Type B pancreatic cell (in vitro differentiated cells): ENCODE measurements at regions not wholly inside any gene's neighbourhood (a gene's known extent, or its start where the extent isn't known, plus 50 kb on each side); places are given as distances from the start of the nearest gene placed in this dataset.

Experiments used
- DNase-seq: peaks from one replicate; pipeline ENCODE4 v3.0.0; 2021; ENCODE audit warnings: mixed read lengths; ENCODE audit not compliant: unreplicated experiment; ENCODE audit errors: extremely low spot score
- H3K27ac Mint-ChIP-seq: 2 replicates; pipeline ENCODE4 v1.8.0; 2021; ENCODE audit warnings: mild to moderate bottlenecking, mixed read lengths
- H3K27me3 Mint-ChIP-seq: 2 replicates; pipeline ENCODE4 v1.8.0; 2021; ENCODE audit warnings: mixed read lengths
- H3K36me3 Mint-ChIP-seq: 2 replicates; pipeline ENCODE4 v1.8.0; 2021; ENCODE audit warnings: mixed read lengths
- H3K4me1 Mint-ChIP-seq: one replicate; pipeline ENCODE4 v1.8.0; 2021; ENCODE audit warnings: mixed read lengths; ENCODE audit not compliant: unreplicated experiment
- H3K4me3 Mint-ChIP-seq: 2 replicates; pipeline ENCODE4 v1.8.0; 2021; ENCODE audit warnings: mild to moderate bottlenecking, mixed read lengths
- H3K9me3 Mint-ChIP-seq: 2 replicates; pipeline ENCODE4 v1.8.0; 2021; ENCODE audit warnings: mixed read lengths
- CTCF ChIP-seq: fragments of 200-600 bp; sonication (generic); conservative IDR thresholded peaks from 2 replicates; pipeline ENCODE4 v1.5.0; 2021; ENCODE audit warnings: antibody characterized with exemption, mild to moderate bottlenecking

GRCh38 chr4:77473509-77473908 lies 132.1 kb upstream of the CXCL13 start:
- Mint-ChIP-seq H3K4me3 (no peak overlapping the region), H3K36me3 (no peaks in the 10 kb centered on the region), H3K27me3 (peaks cover 30% of the 10 kb centered on the region), H3K9me3 (no peaks in the 10 kb centered on the region), H3K27ac (no peak overlapping the region), H3K4me1 (no peaks in the 10 kb centered on the region)
- peak; percentile 59 for TF ChIP-seq CTCF
- no peak for DNase-seq

- no peak for TF ChIP-seq CTCF
- Mint-ChIP-seq H3K4me1 (no peaks in the 10 kb centered on the region), H3K4me3 (no peak overlapping the region), H3K9me3 (no peaks in the 10 kb centered on the region), H3K27me3 (peaks cover 39% of the 10 kb centered on the region), H3K36me3 (no peaks in the 10 kb centered on the region), H3K27ac (no peak overlapping the region)
- DNase-seq = no peak
Measured at GRCh38 chr4:77481856-77482255, 123.8 kb upstream of the CXCL13 start.

GRCh38 chr4:77488882-77489281 lies 116.7 kb upstream of the CXCL13 start:
- Mint-ChIP-seq H3K36me3 (no peaks in the 10 kb centered on the region), H3K9me3 (no peaks in the 10 kb centered on the region), H3K27ac (no peak overlapping the region), H3K4me3 (no peak overlapping the region), H3K27me3 (peaks cover 32% of the 10 kb centered on the region), H3K4me1 (no peaks in the 10 kb centered on the region)
- no peak for DNase-seq
- no peak for TF ChIP-seq CTCF

GRCh38 chr4:77493120-77493752 lies 112.4 kb upstream of the CXCL13 start:
- peaks cover 27% of the 10 kb centered on the region for H3K27me3 Mint-ChIP-seq
- DNase-seq = no peak
- no peaks in the 10 kb centered on the region for H3K4me1 Mint-ChIP-seq
- H3K9me3 Mint-ChIP-seq = no peaks in the 10 kb centered on the region
- no peaks in the 10 kb centered on the region for H3K36me3 Mint-ChIP-seq
- no peak overlapping the region for H3K4me3 Mint-ChIP-seq
- H3K27ac Mint-ChIP-seq = no peak overlapping the region
- TF ChIP-seq CTCF = no peak

GRCh38 chr4:77493829-77494551 lies 111.6 kb upstream of the CXCL13 start:
- Mint-ChIP-seq H3K4me3 (no peak overlapping the region), H3K4me1 (no peaks in the 10 kb centered on the region), H3K9me3 (no peaks in the 10 kb centered on the region), H3K27ac (no peak overlapping the region), H3K27me3 (peaks cover 27% of the 10 kb centered on the region), H3K36me3 (no peaks in the 10 kb centered on the region)
- no peak for DNase-seq
- no peak for TF ChIP-seq CTCF
